HL-60 (cell line): ENCODE measurements at regions not wholly inside any gene's neighbourhood (a gene's known extent, or its start where the extent isn't known, plus 50 kb on each side); places are given as distances from the start of the nearest gene placed in this dataset.

Source experiments
- CTCF ChIP-seq: IDR thresholded peaks from one replicate; pipeline ENCODE4 v1.5.1; 2011; ENCODE audit warnings: low read length, control low read depth, inconsistent platforms; ENCODE audit not compliant: insufficient read depth
- GABPA ChIP-seq: IDR thresholded peaks from 2 replicates; pipeline ENCODE4 v1.6.1; 2012; ENCODE audit warnings: low read depth
- POLR2AphosphoS5 ChIP-seq: IDR thresholded peaks from 2 replicates; pipeline ENCODE4 v1.6.1; 2012; ENCODE audit warnings: low read depth
- REST ChIP-seq: IDR thresholded peaks from 2 replicates; pipeline ENCODE4 v1.6.1; 2012; ENCODE audit warnings: low read depth; ENCODE audit not compliant: insufficient replicate concordance

- TF ChIP-seq CTCF: no peak
- no peak for TF ChIP-seq REST
- no peak for TF ChIP-seq GABPA
- no peak for TF ChIP-seq POLR2AphosphoS5
Observed at GRCh38 chr10:62647375-62648092, 157.0 kb upstream of the ADO start.
